Kidney (tissue), 13 donors: ENCODE measurements at regions not wholly inside any gene's neighbourhood (a gene's known extent, or its start where the extent isn't known, plus 50 kb on each side); places are given as distances from the start of the nearest gene placed in this dataset.

Source experiments
- DNase-seq, 5 donors: peaks; one replicate each; pipeline ENCODE4 v3.0.0-alpha.2; 2013 to 2020
- FAIRE-seq: peaks from 2 replicates; lab custom pipeline; 2012; peaks lifted over from hg19 to GRCh38; lab: Jason Lieb, UNC
- H3K27ac ChIP-seq, 2 donors: one replicate each; pipeline ENCODE4 v1.7.0; 2013; ENCODE audit warnings: low read depth in 2 of 2, low read length in 2 of 2, inconsistent platforms in 1 of 2
- H3K27me3 ChIP-seq: one replicate; pipeline ENCODE4 v1.7.1; 2013; ENCODE audit warnings: low read length, inconsistent platforms; ENCODE audit not compliant: control insufficient read depth, insufficient read depth
- H3K36me3 ChIP-seq, 3 donors: one replicate each; pipeline versions ENCODE4 v1.7.0 to v1.7.1; 2013; ENCODE audit warnings: low read length in 3 of 3, control low read depth in 1 of 3, inconsistent platforms in 1 of 3; ENCODE audit not compliant: insufficient read depth in 3 of 3, control insufficient read depth in 2 of 3
- H3K4me1 ChIP-seq, 3 donors: one replicate each; pipeline versions ENCODE4 v1.7.0 to v1.7.1; 2013; ENCODE audit warnings: low read length in 3 of 3, inconsistent platforms in 1 of 3, low read depth in 1 of 3; ENCODE audit not compliant: control insufficient read depth in 2 of 3, insufficient read depth in 2 of 3
- H3K4me3 ChIP-seq, 3 donors: one replicate each; pipeline versions ENCODE4 v1.7.0 to v1.8.1; 2013; ENCODE audit warnings: low read length in 3 of 3, control low read depth in 1 of 3, inconsistent platforms in 1 of 3
- H3K9ac ChIP-seq, 3 donors: one replicate each; pipeline versions ENCODE4 v1.7.0 to v1.7.1; 2013; ENCODE audit warnings: low read length in 3 of 3, control low read depth in 1 of 3, inconsistent platforms in 1 of 3
- H3K9me3 ChIP-seq, 3 donors: one replicate each; pipeline versions ENCODE4 v1.7.0 to v1.7.1; 2013; ENCODE audit warnings: low read length in 3 of 3, control low read depth in 1 of 3, inconsistent platforms in 1 of 3; ENCODE audit not compliant: control insufficient read depth in 2 of 3, insufficient read depth in 1 of 3
- CTCF ChIP-seq: IDR thresholded peaks from 3 replicates; pipeline ENCODE4 v1.5.1; 2012; ENCODE audit warnings: mild to moderate bottlenecking, moderate library complexity, borderline replicate concordance; ENCODE audit not compliant: insufficient read depth; ENCODE audit errors: extremely low read depth
- intact Hi-C: fragments of 100-400 bp; cut with DNase I; formaldehyde crosslinking; loops from one replicate; pipeline ENCODE4 v1.11.1; 2022
- donor health status: control.
- donor health status: control.
- donor health status: control.
- donor health status: control.
- donor health status: control.
- donor health status: DM: yes; HTN: yes; CAD: no.
- donor health status: Normal renal cell carcinoma (clear cell type).

GRCh38 chr3:193187070-193187722 lies 53.8 kb upstream of the PLAAT1 start:
- no peak overlapping the region for H3K27ac ChIP-seq
- no peaks in the 10 kb centered on the region for H3K9me3 ChIP-seq
- FAIRE-seq, result no peak

GRCh38 chr3:193190146-193190786 lies 50.8 kb upstream of the PLAAT1 start:
- no peaks in the 10 kb centered on the region for H3K36me3 ChIP-seq
- no peak overlapping the region for H3K9ac ChIP-seq
- no peaks in the 10 kb centered on the region for H3K4me1 ChIP-seq
- TF ChIP-seq CTCF, result peak; percentile 18
- DNase-seq, result peak in 3 of 5 donors; percentile 20 to 61 (median 59)
- intact Hi-C loops, result no loop called here
- no peak overlapping the region for H3K4me3 ChIP-seq
- no peak overlapping the region for H3K27ac ChIP-seq
- no peaks in the 10 kb centered on the region for H3K9me3 ChIP-seq
- no peak for FAIRE-seq
- H3K27me3 ChIP-seq, result no peaks in the 10 kb centered on the region

More at GRCh38 chr3:193187070-193187722, 53.8 kb upstream of the PLAAT1 start:
- Histone ChIP-seq H3K9ac (no peak overlapping the region), H3K36me3 (no peaks in the 10 kb centered on the region), H3K4me1 (no peaks in the 10 kb centered on the region), H3K27me3 (no peaks in the 10 kb centered on the region), H3K4me3 (no peak overlapping the region)
- no peak for DNase-seq
- TF ChIP-seq CTCF, result no peak
- intact Hi-C loops, result no loop called here
